Ammon's horn (tissue), 1 donor: ENCODE measurements at regions not wholly inside any gene's neighbourhood (a gene's known extent, or its start where the extent isn't known, plus 50 kb on each side); places are given as distances from the start of the nearest gene placed in this dataset.

Experiments used
- DNase-seq: peaks from one replicate; pipeline ENCODE4 v3.0.0-alpha.2; 2016; ENCODE audit warnings: low spot score

DNA sequence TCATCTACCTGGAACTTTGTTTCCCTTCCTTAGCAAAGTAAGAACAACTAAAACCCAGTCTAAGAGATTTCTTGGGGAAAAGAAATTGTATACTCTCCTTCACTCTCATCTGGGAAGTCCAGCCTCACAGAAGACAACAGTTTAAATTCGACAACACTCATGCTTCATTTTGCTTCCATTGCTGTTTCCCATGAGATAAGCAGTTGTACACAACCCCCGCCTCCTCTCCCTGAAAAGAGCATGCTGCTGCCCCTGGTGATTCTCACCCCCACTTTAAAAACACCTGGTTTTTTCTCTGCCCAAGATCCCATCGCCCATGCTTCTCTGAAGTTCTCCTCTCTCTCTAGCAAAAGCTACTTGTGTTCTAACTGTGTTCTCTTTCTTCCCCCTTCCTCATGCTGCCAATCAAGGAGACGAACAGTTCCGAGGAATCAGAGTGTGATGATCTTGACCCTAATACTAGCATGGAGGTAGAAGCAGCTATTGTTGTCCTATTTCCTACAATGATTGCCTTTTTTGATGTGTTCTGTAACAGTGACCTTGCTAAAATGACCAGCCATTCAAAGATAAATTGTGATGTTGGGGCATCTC is 51.1 kb upstream of the UMPS start:
- DNase-seq = no peak
